MV-4-11 (cell line): ENCODE measurements at regions not wholly inside any gene's neighbourhood (a gene's known extent, or its start where the extent isn't known, plus 50 kb on each side); places are given as distances from the start of the nearest gene placed in this dataset.
"Not testable (repeated sequence)": the region's sequence is repeated elsewhere in the genome, so short reads cannot be mapped to it uniquely, and the experiment has no call there.

Experiments
- DNase-seq: peaks from one replicate; lab custom pipeline; 2025; lab: John Stamatoyannopoulos, UW

DNA sequence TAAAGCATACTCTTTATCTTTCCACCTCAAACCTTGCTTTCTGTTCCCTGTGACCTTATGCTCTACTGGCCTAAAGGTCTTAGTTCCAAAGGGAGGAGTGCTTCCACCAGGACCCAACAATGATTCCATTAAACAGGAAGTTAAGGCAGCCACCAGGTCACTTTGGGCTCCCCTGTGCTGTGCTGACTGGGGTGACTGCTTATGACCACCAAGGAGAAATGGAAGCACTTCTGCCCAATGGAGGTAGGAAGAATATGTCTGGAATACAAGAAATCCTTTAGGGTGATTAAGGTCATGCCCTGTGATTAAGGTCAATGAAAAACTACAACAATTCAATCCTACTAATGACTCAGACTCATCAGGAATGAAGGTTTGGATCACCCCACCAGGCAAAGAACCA is 233.8 kb upstream of the CDH11 start:
- no peak for DNase-seq

DNA sequence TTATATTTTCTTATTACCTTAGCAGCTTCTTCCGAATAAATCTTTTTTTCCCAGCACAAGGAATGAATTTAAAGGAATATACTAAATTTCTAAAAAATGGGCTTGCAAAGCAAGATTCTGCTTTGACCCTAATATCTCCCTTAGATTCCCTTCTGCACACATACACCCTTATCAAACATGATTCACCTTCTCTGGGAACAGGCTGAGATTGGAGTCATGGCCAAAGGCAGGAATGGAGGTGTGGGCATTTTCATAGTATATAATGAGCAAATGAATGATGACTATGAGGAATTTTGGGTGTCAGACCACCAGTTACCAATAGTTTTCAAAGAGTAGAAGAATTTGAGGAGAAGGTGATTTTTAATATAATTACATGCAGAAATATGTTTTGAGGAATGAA is 231.3 kb upstream of the CDH11 start:
- no peak for DNase-seq

GRCh38 chr16:65349626-65350025 is 227.8 kb upstream of the CDH11 start:
- no peak for DNase-seq

GRCh38 chr16:65343556-65343955 is 221.7 kb upstream of the CDH11 start:
- no peak for DNase-seq

DNA sequence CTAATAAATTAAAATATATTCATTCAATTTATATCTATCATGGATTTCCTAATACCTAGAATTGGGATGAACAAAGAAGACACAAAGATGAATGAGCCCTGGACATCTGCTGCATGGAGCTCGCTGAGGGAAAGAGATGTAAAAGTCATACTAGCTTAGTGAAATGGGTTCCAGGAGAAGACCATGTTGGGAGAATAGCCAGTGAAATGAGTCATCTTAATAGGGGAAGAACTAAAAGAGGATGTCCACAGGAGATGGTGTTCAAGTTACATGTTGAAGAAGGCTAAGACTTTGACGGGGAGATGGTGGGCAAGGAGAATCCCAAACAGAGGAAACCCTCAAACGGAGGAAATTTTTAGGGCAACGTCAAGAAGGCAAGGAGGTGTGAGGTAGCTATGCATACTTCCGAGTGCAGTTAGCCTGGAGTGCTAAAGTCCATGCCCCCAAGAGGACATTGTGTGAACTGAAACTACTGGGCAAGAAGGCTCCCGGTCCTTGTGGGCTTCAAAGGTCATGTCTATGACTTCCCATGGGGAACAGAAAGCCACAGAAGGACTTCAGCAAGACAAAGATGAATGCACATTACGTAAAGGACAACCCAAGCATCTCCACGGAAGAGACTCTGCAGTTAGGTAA is 220.5 kb upstream of the CDH11 start:
- peak; percentile 5 for DNase-seq

- no peak for DNase-seq
These were observed 217.2 kb upstream of the CDH11 start for GRCh38 chr16:65339062-65339461.

- no peak for DNase-seq
These were observed 214.3 kb upstream of the CDH11 start for GRCh38 chr16:65336160-65336559.

DNA sequence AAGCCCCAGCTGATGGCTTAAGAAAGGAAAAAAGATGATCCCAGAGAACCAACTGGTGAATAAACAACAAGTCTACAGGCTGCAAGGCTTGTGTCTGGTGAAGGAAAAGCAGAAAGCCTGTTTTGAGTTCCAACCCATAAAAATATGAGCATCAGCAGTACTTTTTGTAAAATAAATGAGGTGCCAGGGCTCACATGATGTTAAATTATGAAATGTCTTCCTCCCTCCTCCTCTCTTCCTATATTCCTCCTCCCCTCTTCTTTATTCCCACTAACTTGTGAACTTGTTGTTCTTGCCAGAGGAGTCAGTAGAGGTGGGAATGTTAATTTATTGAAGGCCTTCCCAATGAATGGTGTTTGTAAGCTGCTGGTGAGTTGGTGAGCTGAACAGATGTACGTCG is 212.2 kb upstream of the CDH11 start:
- no peak for DNase-seq

DNA sequence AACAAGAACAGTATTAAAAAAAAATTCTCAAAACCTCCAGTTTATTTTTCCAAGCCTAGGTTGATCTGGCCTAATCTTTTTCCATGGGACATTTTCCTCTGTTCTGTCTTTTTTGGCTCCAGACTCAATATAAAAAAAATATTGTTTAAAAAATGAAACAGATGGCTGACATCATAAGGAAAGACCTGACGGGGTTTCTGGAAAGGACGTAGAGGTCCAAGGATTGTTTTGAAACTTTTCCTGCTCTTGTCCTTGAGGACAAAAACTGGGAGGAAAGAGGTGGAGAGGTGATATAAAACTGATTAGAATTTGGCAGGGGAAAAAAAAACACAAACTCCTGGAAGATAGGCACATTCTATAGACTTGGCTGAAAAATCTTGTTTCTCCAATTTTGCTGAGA is 211.4 kb upstream of the CDH11 start:
- no peak for DNase-seq

DNA sequence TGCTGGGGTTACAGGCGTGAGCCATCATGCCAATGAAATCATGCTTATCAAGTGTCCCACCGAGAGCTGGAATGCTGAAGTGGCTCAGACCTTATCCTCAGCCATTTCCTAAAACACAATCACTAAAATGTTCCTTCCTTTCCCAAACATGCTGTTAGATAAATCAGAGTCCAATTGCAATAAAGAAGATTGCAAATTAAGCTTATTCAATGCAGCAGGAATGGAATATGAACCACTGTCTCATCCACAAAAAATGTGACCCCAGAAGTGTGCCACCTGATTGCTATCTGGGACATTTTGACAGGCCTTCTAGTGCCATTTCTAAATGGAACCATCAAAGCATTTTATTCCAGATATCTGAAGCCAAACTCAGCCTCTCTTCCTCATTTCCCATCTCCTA is 205.5 kb upstream of the CDH11 start:
- no peak for DNase-seq

GRCh38 chr16:65323655-65324237 is 201.9 kb upstream of the CDH11 start:
- DNase-seq: peak; percentile 2

GRCh38 chr16:65319621-65320231 is 197.9 kb upstream of the CDH11 start:
- DNase-seq: no peak

- DNase-seq: no peak
These were observed 196.9 kb upstream of the CDH11 start for GRCh38 chr16:65318590-65319257.

DNA sequence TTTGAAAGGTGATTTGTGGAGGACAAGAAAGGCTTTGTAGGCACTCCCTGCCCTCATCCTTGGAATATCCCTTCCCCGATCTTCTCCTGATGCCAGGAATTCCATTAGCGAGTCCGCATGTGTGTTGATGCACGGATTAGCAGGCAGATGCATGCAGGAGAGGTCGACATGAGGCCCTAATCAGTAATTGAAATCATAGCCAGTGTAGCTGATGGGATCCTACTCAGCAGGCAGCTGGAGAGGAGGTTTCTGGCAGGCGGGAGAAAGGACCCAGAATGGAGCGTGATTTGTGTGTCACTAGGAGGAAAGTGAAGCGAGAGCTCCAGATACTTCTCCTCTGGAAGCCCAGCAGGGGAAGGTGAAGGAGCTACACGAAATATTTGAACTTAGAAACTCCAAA is 196.3 kb upstream of the CDH11 start:
- no peak for DNase-seq

GRCh38 chr16:65316808-65317207 is 194.9 kb upstream of the CDH11 start:
- no peak for DNase-seq

- no peak for DNase-seq
These were observed 193.4 kb upstream of the CDH11 start for GRCh38 chr16:65315081-65315780.

GRCh38 chr16:65314627-65315008 is 192.8 kb upstream of the CDH11 start:
- DNase-seq: no peak

- DNase-seq: no peak
These were observed 192.2 kb upstream of the CDH11 start for GRCh38 chr16:65313936-65314626.

DNA sequence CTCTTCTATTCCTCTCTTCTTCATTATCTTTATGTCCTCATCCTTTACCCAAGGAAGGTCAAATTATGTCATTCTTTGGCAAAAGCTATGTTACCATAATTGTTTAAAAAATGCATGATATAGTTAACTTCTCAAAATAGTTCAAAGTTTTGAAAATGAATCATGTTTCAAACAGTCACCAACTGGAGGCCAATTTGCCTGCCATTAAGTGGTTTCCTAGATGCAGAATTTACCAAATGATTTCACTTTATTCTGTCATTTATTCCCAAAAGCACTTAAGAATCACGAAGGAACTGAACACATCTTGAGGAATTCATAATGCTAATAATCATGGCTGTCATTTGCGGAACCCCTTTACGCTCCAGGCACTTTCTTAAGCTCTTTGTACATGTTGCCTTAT is 190.9 kb upstream of the CDH11 start:
- no peak for DNase-seq

DNA sequence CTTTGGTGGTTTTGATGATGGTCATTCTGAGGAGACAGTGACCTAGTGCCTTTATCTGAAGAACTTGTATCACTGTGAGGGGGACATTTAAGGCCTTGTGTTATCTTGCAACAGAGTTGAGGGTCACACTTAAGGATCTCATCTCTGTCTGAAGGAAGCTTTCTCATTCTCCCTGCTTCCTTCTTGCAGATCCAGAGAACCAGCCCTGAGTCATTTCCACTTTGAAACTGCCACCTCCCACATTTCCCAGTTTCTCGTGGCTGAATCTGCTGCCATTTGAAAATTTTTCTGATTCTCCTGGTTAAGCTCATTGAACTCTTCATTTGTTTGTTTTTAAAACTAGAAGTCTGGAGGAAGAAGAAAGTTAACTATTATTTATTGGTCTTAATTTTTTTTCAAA is 190.2 kb upstream of the CDH11 start:
- DNase-seq: no peak

GRCh38 chr16:65310491-65310890 is 188.6 kb upstream of the CDH11 start:
- DNase-seq: not testable (repeated sequence)

GRCh38 chr16:65309354-65309753 is 187.5 kb upstream of the CDH11 start:
- no peak for DNase-seq
